ENCODE measurements at regions not wholly inside any gene's neighbourhood (a gene's known extent, or its start where the extent isn't known, plus 50 kb on each side); places are given as distances from the start of the nearest gene placed in this dataset.

DNA sequence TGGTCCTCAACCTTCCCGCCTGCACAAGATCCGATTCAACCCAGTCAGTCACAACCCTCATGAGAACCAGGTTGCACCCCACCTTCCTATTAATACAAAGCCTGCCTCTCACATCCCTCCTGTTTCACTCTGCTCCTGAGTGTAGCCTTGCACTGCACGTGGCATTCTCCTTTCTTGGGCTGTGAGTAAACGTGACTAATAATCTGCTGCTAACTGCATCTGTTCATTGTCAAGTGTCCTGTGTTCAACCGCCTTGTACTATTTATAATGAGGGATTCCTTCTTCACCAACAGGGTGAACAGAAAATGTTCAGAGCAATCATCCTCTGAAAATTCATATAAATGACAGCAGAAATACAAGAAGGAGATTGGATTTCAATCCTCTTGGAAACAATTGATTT lies 1608.2 kb downstream of the SLITRK5 start:
- no peak for DNase-seq (ENCODE audit: extremely low spot score)
- Histone ChIP-seq H3K27ac (ENCODE audit: low read depth) (no peak overlapping the region), H3K4me1 (ENCODE audit: insufficient read depth) (no peaks in the 10 kb centered on the region), H3K36me3 (ENCODE audit: insufficient read depth) (no peaks in the 10 kb centered on the region), H3K4me3 (ENCODE audit: low read depth, low read length) (no peak overlapping the region)
- 66% methylated on average over 5 of the region's 5 CpGs for WGBS

DNA sequence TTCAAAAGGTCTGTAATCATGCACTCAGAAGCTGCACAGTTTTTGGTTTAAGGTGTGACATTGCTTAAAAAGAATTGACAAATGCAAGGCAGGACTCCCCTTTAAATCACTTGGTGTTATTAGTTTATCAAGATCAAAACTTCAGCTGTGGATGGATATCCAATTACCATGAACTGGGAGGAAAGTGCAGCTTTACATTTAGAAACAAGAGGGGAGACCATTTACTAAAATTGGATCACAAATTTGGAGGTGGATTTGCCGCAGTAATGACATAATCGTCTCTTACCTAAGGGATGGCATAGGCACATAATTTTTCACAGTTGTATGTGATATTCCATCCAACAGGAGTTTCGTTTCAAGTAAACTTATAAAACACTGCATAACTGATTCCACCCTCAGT lies 1610.2 kb downstream of the SLITRK5 start:
- no peaks in the 10 kb centered on the region for H3K4me1 ChIP-seq (ENCODE audit: insufficient read depth)
- DNase-seq (ENCODE audit: extremely low spot score) = no peak
- H3K36me3 ChIP-seq (ENCODE audit: insufficient read depth) = no peaks in the 10 kb centered on the region
- WGBS = 85% methylated on average over 3 of the region's 3 CpGs
- H3K27ac ChIP-seq (ENCODE audit: low read depth) = no peak overlapping the region
- H3K4me3 ChIP-seq (ENCODE audit: low read depth, low read length) = no peak overlapping the region

DNA sequence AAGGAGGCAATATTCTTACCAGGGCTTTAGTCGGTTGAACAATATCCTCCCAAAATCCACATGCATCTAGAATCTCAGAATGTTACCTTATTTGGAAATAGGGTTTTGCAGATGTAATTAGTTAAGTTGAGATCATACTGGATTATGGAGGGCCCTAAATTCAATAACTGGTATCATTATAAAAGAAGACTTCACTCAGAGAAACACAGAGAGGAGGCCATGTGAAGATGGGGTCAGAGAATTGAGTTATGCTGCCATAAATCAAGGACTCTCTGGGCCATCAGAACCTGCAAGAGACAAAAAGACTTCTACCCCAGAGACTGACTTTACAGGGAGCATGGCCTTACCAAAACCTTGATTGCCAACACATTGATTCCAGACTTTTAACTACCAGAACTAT lies 1611.1 kb downstream of the SLITRK5 start:
- Histone ChIP-seq H3K4me3 (ENCODE audit: low read depth, low read length) (no peak overlapping the region), H3K36me3 (ENCODE audit: insufficient read depth) (no peaks in the 10 kb centered on the region), H3K27ac (ENCODE audit: low read depth) (no peak overlapping the region), H3K4me1 (ENCODE audit: insufficient read depth) (no peaks in the 10 kb centered on the region)
- 95% methylated on average over 1 of the region's 1 CpG for WGBS
- no peak for DNase-seq (ENCODE audit: extremely low spot score)

DNA sequence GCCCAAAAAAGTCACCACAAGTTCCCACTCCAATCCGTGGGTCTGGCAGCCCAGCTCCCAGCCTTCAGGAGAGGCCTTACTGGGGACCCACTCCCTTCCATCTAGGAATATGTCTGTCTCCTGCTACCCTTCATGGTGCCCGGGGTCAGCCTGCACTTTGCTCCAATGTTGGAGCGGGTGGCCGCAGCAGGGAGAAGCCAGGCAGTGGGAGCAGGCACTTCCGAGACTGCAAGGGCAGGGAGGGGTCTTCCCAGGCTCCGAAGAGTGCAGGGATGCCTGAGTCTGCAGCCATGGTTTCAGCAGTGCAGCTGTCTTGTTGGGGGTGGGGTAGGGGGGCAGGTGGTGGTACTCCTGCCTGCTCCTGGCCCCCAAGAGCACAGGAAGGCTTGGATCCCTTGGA lies 1616.2 kb downstream of the SLITRK5 start:
- Histone ChIP-seq H3K36me3 (ENCODE audit: insufficient read depth) (no peaks in the 10 kb centered on the region), H3K4me3 (ENCODE audit: low read depth, low read length) (no peak overlapping the region), H3K27ac (ENCODE audit: low read depth) (no peak overlapping the region), H3K4me1 (ENCODE audit: insufficient read depth) (no peaks in the 10 kb centered on the region)
- 63% methylated on average over 6 of the region's 6 CpGs for WGBS
- DNase-seq (ENCODE audit: extremely low spot score) = no peak

DNA sequence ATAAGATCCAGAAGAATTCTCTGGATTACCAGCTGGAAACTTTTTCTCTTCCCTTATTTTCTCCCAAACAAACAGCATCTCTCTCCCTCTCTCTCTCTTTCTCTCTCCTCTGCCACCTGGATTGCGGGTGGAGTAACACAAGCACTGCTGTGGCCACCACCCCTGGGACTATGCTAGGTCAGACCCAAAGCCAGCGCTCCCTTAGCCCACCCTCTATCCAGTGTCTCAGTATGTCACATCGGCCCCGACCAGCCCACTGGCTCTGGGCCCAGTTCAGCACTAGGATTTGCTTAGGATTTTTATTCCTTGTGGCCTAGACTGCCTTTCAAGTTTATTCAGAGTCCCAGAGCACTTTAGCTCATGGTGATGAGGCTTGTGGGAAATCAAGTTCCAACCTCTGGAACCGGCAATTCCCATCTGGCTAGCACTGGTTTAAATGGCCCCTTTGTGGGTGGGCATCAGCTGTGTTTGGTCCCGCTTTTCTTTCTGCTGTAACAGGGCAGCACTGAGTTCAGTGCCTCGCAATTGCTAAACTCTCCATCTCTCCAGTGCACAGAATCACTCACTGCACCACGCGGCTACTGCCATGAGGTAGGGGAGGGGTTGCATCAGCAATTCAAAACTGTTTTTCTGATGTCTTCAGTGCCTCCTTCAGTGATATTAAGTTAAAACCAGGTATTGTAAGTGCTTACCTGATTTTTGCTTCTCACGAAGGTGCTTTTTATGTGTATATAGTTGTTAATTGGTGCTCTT lies 1623.1 kb downstream of the SLITRK5 start:
- Histone ChIP-seq H3K36me3 (ENCODE audit: insufficient read depth) (no peaks in the 10 kb centered on the region), H3K4me1 (ENCODE audit: insufficient read depth) (no peaks in the 10 kb centered on the region)
- WGBS = 70% methylated on average over 10 of the region's 10 CpGs

DNA sequence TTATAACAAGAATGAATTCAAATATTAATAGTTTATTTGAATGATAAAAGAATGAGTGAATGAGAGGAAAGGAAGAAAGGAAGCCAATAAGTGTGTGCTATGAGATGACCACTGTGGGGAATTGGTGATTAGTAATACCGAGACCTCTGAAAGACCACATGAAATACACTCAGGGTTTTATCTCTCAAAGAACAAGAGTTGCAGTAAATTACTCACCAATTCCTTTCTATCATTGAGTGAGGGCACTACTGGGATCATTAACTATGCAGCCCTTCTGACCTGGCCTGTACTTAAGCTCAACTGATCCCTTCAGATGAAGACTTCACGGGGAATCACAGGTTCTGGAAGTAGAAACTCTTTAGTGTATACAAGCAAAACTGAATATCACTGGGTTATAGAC lies 1636.1 kb downstream of the SLITRK5 start:
- DNase-seq (ENCODE audit: extremely low spot score) = no peak
- no peak overlapping the region for H3K4me3 ChIP-seq (ENCODE audit: low read depth, low read length)
- 82% methylated on average over 2 of the region's 2 CpGs for WGBS
- no peaks in the 10 kb centered on the region for H3K4me1 ChIP-seq (ENCODE audit: insufficient read depth)
- no peaks in the 10 kb centered on the region for H3K36me3 ChIP-seq (ENCODE audit: insufficient read depth)
- H3K27ac ChIP-seq (ENCODE audit: low read depth) = no peak overlapping the region

More for the DNA sequence above, 1623.1 kb downstream of the SLITRK5 start:
- no peak overlapping the region for H3K4me3 ChIP-seq (ENCODE audit: low read depth, low read length)
- DNase-seq (ENCODE audit: extremely low spot score) = no peak
- H3K27ac ChIP-seq (ENCODE audit: low read depth) = no peak overlapping the region

DNA sequence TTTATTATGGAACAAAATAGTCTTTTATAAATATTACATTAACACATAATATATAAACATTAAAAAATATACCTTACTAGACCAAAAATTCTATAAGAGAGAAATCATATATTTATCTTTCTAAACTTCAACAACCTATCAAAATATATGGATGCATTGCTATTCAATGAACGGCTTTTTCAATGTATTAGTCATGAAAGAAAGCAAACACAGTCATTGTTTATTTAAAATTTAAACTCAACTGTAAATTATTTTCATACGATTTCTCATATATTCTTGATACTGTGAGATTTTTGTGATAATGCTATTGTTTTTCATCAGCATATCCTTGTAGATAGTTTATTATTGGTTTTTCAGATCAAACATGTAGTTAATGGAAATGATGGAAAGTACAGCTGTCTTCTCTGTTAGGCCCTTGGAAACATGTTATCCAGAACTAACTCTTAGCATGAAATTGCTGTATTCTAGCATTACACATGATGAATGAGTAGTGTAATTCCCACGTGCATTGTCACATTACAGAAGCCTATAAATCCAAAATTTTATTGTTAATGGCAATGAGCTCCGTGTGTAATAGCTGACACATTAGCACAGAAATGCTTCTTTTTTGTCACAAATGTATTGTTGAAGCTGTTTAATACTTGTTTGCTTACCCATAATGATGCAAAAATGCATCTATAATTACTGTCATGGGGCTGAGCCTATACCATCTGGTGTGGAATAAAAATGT lies 1639.9 kb downstream of the SLITRK5 start:
- no peak overlapping the region for H3K27ac ChIP-seq (ENCODE audit: low read depth)
- no peak for DNase-seq (ENCODE audit: extremely low spot score)
- WGBS = 66% methylated on average over 4 of the region's 4 CpGs
- no peaks in the 10 kb centered on the region for H3K36me3 ChIP-seq (ENCODE audit: insufficient read depth)
- H3K4me1 ChIP-seq (ENCODE audit: insufficient read depth) = no peaks in the 10 kb centered on the region
- no peak overlapping the region for H3K4me3 ChIP-seq (ENCODE audit: low read depth, low read length)

DNA sequence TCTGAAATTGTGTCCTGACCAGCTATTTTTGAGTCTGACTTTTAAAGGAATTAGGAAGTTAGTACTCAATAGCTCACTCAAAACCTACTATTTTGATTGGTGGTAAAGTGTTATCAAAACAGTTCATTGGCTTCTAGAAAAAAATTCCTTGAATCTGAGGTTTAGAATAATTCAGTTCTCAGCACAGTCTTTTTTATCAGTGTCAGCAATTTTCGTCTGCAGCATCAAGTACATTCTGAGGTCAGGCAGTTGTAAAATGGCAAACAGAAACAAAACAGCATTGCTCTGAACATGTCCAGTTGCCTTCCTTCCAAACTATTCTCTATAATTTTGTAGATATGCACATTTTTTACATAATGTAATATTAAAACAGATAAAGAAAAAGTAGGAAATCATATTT lies 1644.1 kb downstream of the SLITRK5 start:
- H3K27ac ChIP-seq (ENCODE audit: low read depth) = no peak overlapping the region

DNA sequence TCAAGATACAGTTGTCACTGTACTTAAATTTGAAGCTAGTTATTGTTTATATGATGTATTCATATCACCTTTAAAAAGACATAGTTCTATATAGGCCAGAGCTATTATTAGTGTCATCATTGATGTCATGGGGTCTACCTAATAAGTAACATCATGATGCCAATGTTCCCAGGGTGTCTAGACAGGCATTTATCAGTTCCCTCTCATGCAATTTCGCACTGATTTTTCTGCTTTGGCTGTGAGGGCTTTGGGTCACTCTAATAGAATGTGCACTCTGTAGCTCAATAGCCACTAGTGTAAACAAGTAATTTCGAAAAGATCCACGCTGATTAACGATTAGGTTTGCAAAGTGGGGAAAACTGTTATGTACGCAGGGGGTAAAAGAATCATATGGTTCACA lies 1651.3 kb downstream of the SLITRK5 start:
- H3K27ac ChIP-seq (ENCODE audit: low read depth) = no peak overlapping the region
- H3K4me1 ChIP-seq (ENCODE audit: insufficient read depth) = no peaks in the 10 kb centered on the region
- no peak overlapping the region for H3K4me3 ChIP-seq (ENCODE audit: low read depth, low read length)
- no peaks in the 10 kb centered on the region for H3K36me3 ChIP-seq (ENCODE audit: insufficient read depth)
- no peak for DNase-seq (ENCODE audit: extremely low spot score)
- 70% methylated on average over 5 of the region's 5 CpGs for WGBS

More for the DNA sequence above, 1644.1 kb downstream of the SLITRK5 start:
- WGBS = 16% methylated on average over 1 of the region's 1 CpG
- H3K36me3 ChIP-seq (ENCODE audit: insufficient read depth) = no peaks in the 10 kb centered on the region
- no peak overlapping the region for H3K4me3 ChIP-seq (ENCODE audit: low read depth, low read length)
- H3K4me1 ChIP-seq (ENCODE audit: insufficient read depth) = no peaks in the 10 kb centered on the region
- DNase-seq (ENCODE audit: extremely low spot score) = no peak

DNA sequence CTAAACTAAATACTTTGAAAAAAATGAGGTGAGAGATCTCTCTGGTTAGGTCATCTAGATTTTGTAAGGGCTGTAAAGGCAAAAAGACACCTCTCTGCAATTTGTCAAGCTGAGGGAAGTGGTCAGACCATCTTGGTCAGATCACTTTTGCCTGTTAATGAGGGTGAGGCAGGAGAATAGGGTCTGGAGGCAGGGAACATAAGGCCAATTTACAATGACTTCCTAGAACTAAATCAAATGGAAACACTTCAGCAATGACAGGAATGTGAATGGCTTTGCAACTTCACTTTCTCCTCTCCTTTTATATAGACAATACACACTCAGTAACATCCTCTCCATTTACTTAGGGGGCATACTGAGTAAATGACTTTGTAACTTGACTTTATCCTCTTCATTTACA lies 1653.4 kb downstream of the SLITRK5 start:
- no peak overlapping the region for H3K4me3 ChIP-seq (ENCODE audit: low read depth, low read length)
- no peaks in the 10 kb centered on the region for H3K4me1 ChIP-seq (ENCODE audit: insufficient read depth)
- no peak for DNase-seq (ENCODE audit: extremely low spot score)
- H3K27ac ChIP-seq (ENCODE audit: low read depth) = no peak overlapping the region
- no peaks in the 10 kb centered on the region for H3K36me3 ChIP-seq (ENCODE audit: insufficient read depth)

DNA sequence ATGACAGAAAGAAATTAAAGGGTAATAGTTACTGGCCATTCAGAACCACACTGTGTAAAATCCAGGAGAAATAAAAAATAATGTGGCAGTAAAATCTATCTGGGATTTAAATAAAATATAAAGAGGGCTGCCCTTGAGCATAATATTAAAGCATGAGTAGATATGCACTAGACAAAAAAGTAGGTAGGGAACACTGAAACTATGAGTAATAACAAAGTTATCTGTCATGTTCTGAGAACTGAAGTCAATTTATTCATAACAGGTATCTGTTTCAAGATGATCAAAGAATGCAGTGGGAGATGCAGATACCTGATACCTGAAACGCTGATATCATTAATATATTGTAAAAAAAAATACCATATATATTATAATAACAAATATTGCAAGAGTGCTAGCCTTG lies 1672.0 kb downstream of the SLITRK5 start:
- Histone ChIP-seq H3K4me1 (ENCODE audit: insufficient read depth) (no peaks in the 10 kb centered on the region), H3K36me3 (ENCODE audit: insufficient read depth) (no peaks in the 10 kb centered on the region), H3K27ac (ENCODE audit: low read depth) (no peak overlapping the region), H3K4me3 (ENCODE audit: low read depth, low read length) (no peak overlapping the region)
- WGBS = 88% methylated on average over 1 of the region's 1 CpG
- DNase-seq (ENCODE audit: extremely low spot score) = no peak

DNA sequence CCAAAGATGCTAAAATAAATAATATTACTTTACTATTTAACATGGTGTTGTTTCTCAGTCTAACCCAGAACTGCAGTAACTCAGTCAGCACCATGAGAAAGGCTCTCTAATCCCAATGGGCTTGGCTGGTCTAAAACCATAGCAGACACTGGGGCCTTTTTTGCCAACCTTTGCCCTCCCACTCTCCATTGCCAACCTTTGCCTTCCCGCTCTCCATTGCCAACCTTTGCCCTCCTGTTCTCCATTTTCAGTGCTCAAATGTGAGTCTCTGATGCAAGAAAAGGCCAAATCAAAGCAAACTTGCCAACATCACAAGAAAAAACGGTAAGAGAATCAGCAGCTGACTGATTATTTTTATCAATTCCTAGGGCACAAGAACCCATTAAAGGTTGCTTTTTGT lies 1681.2 kb downstream of the SLITRK5 start:
- Histone ChIP-seq H3K36me3 (ENCODE audit: insufficient read depth) (no peaks in the 10 kb centered on the region), H3K4me3 (ENCODE audit: low read depth, low read length) (no peak overlapping the region), H3K4me1 (ENCODE audit: insufficient read depth) (no peaks in the 10 kb centered on the region), H3K27ac (ENCODE audit: low read depth) (no peak overlapping the region)
- WGBS = 91% methylated on average over 2 of the region's 2 CpGs
- no peak for DNase-seq (ENCODE audit: extremely low spot score)

DNA sequence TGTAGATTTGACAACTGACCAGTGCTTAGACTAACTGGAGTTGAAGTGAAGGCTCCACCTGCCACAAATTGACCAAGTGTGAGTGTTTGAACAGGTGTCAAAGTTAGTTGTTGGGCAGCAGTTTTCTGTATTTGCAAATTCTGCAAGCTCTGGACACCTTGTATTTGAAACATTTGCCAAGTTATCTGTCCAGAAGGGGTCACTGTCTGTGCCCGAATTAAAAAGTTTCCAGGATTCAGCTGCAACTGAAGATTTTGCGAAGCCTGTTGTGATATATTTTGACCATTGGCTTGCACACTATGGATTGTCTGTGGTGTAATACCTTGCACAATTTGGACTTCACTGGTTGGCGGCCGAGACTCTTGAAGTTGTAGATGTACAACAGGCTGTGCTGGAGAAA lies 1690.7 kb downstream of the SLITRK5 start:
- H3K4me1 ChIP-seq (ENCODE audit: insufficient read depth) = no peaks in the 10 kb centered on the region
- H3K4me3 ChIP-seq (ENCODE audit: low read depth, low read length) = no peak overlapping the region
- no peaks in the 10 kb centered on the region for H3K36me3 ChIP-seq (ENCODE audit: insufficient read depth)
- DNase-seq (ENCODE audit: extremely low spot score) = no peak
- no peak overlapping the region for H3K27ac ChIP-seq (ENCODE audit: low read depth)
- WGBS = 95% methylated on average over 4 of the region's 4 CpGs

DNA sequence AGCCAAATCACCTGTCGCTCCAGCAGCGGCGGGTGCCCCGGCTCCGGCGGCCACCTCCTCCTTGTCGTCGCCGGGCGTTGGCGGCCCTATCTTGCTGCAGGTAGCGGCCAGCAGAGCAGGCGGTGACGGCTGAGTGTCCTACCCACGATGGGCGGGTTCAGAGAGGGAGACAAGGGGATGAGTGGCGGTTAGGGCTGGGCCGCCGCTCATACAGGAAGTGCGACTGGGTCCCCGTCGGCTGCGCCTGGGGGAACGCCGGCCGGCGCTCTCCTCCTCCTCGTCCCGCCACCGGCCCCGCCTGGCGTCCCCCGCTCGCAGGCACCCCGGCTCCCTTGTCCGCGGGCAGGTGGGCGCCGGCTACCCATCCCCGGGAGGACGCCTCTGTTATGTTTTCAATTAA lies 1692.0 kb downstream of the SLITRK5 start:
- no peak for DNase-seq (ENCODE audit: extremely low spot score)
- no peaks in the 10 kb centered on the region for H3K36me3 ChIP-seq (ENCODE audit: insufficient read depth)
- H3K27ac ChIP-seq (ENCODE audit: low read depth) = no peak overlapping the region
- no peaks in the 10 kb centered on the region for H3K4me1 ChIP-seq (ENCODE audit: insufficient read depth)
- 95% methylated on average over 41 of the region's 41 CpGs for WGBS
- H3K4me3 ChIP-seq (ENCODE audit: low read depth, low read length) = no peak overlapping the region

Data from urinary bladder (tissue), 3 donors.